MCF 10A (cell line): ENCODE measurements at regions not wholly inside any gene's neighbourhood (a gene's known extent, or its start where the extent isn't known, plus 50 kb on each side); places are given as distances from the start of the nearest gene placed in this dataset.
A peak's percentile ranks its signal among the peaks of the same experiment; 100 is the strongest.

ENCODE experiments used
- BruUV-seq: library from RNA; stranded (reverse); fragments of 400-500 nt; replicated peaks from 2 replicates; lab custom pipeline; 2021; lab: Mats Ljungman, UMichigan
- CTCF ChIA-PET: fragments of 300-600 bp; sonication (Branson Sonifier 250); formaldehyde crosslinking; extraction: SDS; loops from one replicate; lab custom pipeline; 2021; ENCODE audit warnings: antibody characterized with exemption, inconsistent platforms; lab: Yijun Ruan, JAX
- POLR2A ChIA-PET: fragments of 300-600, 350-650 bp; sonication (Branson Sonifier 250); formaldehyde crosslinking; extraction: SDS; loops from one replicate; lab custom pipeline; 2020; ENCODE audit warnings: antibody characterized with exemption, inconsistent platforms; lab: Yijun Ruan, JAX
- DNase-seq: peaks from one replicate; pipeline ENCODE4 v3.0.0-alpha.2; 2018; ENCODE audit not compliant: unreplicated experiment
- H3K27ac Mint-ChIP-seq: one replicate; pipeline ENCODE4 v1.8.0; 2022; ENCODE audit warnings: mild to moderate bottlenecking, low read depth, mixed read lengths; ENCODE audit not compliant: unreplicated experiment
- H3K27me3 Mint-ChIP-seq: one replicate; pipeline ENCODE4 v1.8.0; 2022; ENCODE audit warnings: mixed read lengths; ENCODE audit not compliant: insufficient read depth, unreplicated experiment
- H3K36me3 Mint-ChIP-seq: one replicate; pipeline ENCODE4 v1.8.0; 2022; ENCODE audit warnings: mild to moderate bottlenecking, moderate library complexity, mixed read lengths; ENCODE audit not compliant: insufficient read depth, unreplicated experiment
- H3K4me1 Mint-ChIP-seq: one replicate; pipeline ENCODE4 v1.8.0; 2022; ENCODE audit warnings: mixed read lengths; ENCODE audit not compliant: insufficient read depth, unreplicated experiment
- H3K4me3 Mint-ChIP-seq: one replicate; pipeline ENCODE4 v1.8.0; 2022; ENCODE audit warnings: mild to moderate bottlenecking, moderate library complexity, mixed read lengths; ENCODE audit not compliant: unreplicated experiment
- H3K9me3 Mint-ChIP-seq: one replicate; pipeline ENCODE4 v1.8.0; 2022; ENCODE audit warnings: mixed read lengths; ENCODE audit not compliant: unreplicated experiment
- CTCF ChIP-seq: fragments of 200-600 bp; IDR thresholded peaks from one replicate; pipeline ENCODE4 v1.8.0; 2022; ENCODE audit warnings: antibody characterized with exemption, mild to moderate bottlenecking; ENCODE audit not compliant: unreplicated experiment
- intact Hi-C: fragments of 100-400 bp; cut with micrococcal nuclease; formaldehyde crosslinking; loops from 2 replicates; pipeline ENCODE4 v1.14.1; 2022

GRCh38 chr3:171516765-171517164 lies 56.6 kb upstream of the TNIK start:
- TF ChIP-seq CTCF, result no peak
- no peak overlapping the region for H3K4me3 Mint-ChIP-seq
- no peaks in the 10 kb centered on the region for H3K4me1 Mint-ChIP-seq
- H3K36me3 Mint-ChIP-seq, result no peaks in the 10 kb centered on the region
- intact Hi-C loops, result no loop called here
- H3K27me3 Mint-ChIP-seq, result no peaks in the 10 kb centered on the region
- no peak overlapping the region for H3K27ac Mint-ChIP-seq
- no peak for DNase-seq
- no TSS peak for BruUV-seq
- CTCF ChIA-PET, result no interaction called here
- H3K9me3 Mint-ChIP-seq, result no peaks in the 10 kb centered on the region
- POLR2A ChIA-PET, result interaction anchor here (0.9 to 1.5 kb wide), 2 partner anchors 57 kb away, joined by 3 to 4 read pairs; partner anchors contain the start of gene TNIK

GRCh38 chr3:171514466-171514865 lies 54.3 kb upstream of the TNIK start:
- DNase-seq, result no peak
- BruUV-seq, result no TSS peak
- Mint-ChIP-seq H3K36me3 (no peaks in the 10 kb centered on the region), H3K27me3 (no peaks in the 10 kb centered on the region), H3K4me3 (no peak overlapping the region), H3K27ac (no peak overlapping the region), H3K4me1 (no peaks in the 10 kb centered on the region), H3K9me3 (no peaks in the 10 kb centered on the region)
- ChIA-PET CTCF (interaction anchor here (0.7 kb wide), 1 partner anchor 548 kb away, joined by 3 read pairs; no protein-coding TSS in a partner anchor), POLR2A (no interaction called here)
- intact Hi-C loops, result no loop called here
- peak; percentile 11 for TF ChIP-seq CTCF

GRCh38 chr3:171511450-171511849 lies 51.2 kb upstream of the TNIK start:
- CTCF ChIA-PET, result interaction anchor here (1.5 kb wide), 1 partner anchor 55 kb away, joined by 4 read pairs; no protein-coding TSS in a partner anchor

More at GRCh38 chr3:171511450-171511849, 51.2 kb upstream of the TNIK start:
- Mint-ChIP-seq H3K36me3 (no peaks in the 10 kb centered on the region), H3K9me3 (no peaks in the 10 kb centered on the region), H3K4me1 (no peaks in the 10 kb centered on the region), H3K27ac (no peak overlapping the region), H3K4me3 (no peak overlapping the region), H3K27me3 (no peaks in the 10 kb centered on the region)
- no peak for DNase-seq
- intact Hi-C loops, result no loop called here
- no TSS peak for BruUV-seq
- no peak for TF ChIP-seq CTCF
- POLR2A ChIA-PET, result interaction anchor here (0.7 kb wide), 1 partner anchor 50 kb away, joined by 3 read pairs; no protein-coding TSS in a partner anchor
